Activated T-cell treated with anti-CD3 and anti-CD28 coated beads, Interleukin-2, amount 50 U/mL, for 1 hour (primary cell): ENCODE measurements at regions not wholly inside any gene's neighbourhood (a gene's known extent, or its start where the extent isn't known, plus 50 kb on each side); places are given as distances from the start of the nearest gene placed in this dataset.
A peak's percentile ranks its signal among the peaks of the same experiment; 100 is the strongest.
"Not testable (repeated sequence)": the region's sequence is repeated elsewhere in the genome, so short reads cannot be mapped to it uniquely, and the experiment has no call there.

Source experiments
- DNase-seq: peaks from one replicate; pipeline ENCODE4 v3.0.0-alpha.2; 2020

DNA sequence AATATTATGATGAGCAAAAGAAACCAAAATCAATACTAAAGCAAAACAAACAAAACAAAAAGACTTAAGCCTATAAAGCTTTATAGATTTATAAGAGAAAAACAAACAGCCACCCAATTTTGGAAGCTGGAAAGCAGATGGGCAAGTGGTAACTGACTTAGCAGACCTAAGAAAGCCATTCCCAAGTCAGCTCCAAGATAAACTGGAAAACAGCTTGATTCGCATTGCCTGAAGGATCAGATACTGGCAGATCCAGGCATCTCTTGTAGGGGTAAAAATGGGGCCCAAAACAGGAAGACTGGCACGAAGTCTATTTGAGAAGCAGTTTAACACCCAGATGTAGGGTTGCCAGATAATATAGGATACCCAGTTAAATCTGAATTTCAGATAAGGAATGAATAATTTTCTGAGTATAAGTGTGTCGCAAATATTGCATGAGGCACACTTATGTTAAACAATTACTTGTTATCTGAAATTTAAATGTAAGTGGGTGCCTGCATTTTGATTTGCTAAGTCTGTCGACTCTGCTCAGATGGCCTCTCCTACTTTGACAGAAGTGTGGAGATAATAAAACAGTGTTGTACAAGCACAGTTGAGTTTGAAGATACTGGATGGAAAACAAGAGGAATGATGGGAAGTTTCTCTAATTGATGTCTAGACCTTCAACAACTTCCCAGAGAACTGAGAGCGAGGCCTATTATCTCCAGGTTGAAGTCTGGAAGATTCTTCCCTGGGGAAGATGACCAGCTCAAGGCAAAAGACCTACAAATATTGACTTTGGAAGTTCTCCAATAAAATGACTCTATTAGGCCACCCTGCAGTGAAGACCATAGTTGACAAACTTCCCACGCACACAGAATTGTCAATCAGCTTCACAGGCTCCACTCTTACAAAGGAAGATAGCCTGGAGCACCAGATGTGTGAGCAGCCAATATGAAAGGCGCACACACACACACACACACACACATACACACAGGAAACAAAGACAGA, 113.4 kb downstream of the FAM50B start:
- no peak for DNase-seq

DNA sequence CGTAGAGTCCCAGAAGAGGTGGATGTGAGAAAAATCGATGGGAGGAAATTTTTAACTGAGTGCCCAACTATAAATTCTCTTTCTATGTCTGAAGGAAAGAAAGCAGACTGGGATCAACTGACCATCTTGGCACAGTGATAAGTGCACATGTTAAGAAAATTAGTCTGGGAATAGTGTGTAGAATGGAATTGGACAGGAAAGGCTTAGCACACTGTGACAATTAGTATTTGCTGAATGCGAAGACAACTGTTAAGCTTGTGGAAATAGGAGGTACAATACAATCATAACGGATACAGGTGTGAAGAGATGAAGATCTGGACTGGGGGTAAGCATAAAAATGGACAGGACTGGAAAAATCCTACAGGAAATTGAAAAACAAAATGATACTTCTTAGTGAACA, 114.3 kb downstream of the FAM50B start:
- no peak for DNase-seq

DNA sequence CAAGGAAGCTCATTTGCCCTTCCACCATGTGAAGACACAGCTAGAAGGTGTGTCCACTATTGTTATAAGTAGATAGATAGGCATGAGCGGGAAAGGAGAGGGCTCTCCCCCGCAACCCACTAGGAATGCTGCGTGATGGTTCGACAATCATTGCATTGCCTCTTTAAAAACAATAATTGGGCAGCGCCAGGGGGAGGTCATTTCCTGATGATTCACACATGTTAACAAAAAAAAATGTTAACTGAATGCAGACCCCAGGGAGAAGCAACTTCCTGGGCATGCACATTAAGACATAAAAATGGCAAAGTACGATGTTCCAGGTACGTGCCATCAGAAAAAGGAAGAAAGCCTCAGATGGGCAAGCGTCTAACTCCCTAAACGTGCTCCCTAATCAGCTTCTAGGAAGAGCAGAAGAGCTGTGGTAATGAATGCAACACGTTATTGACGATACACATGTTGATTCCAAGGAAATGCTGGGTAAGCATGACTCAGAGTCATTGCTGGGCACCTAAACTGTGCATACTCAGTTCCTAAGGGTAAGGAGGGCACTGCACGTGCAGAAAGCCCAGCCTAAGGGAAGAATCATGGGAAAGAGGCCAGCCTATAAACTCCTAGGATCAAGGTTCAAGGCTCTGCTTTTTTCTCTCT, 113.7 kb downstream of the FAM217A start:
- DNase-seq = no peak

DNA sequence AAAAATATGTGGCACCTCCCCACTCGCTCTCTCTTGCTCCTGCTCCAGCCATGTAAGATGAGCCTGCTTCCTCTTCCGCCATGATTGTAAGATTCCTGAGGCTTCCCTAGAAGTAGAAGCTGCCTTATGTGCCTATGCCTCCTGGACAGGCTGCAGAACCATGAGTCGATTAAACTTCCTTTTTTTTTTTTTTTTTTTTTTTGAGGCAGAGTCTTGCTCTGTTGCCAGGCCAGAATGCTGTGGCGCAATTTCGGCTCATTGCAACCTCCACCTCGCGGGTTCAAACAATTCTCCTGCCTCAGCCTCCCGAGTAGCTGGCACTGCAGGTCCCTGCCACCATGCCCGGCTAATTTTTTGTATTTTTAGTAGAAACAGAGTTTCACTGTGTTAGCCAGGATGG, 112.5 kb downstream of the FAM217A start:
- DNase-seq = no peak

DNA sequence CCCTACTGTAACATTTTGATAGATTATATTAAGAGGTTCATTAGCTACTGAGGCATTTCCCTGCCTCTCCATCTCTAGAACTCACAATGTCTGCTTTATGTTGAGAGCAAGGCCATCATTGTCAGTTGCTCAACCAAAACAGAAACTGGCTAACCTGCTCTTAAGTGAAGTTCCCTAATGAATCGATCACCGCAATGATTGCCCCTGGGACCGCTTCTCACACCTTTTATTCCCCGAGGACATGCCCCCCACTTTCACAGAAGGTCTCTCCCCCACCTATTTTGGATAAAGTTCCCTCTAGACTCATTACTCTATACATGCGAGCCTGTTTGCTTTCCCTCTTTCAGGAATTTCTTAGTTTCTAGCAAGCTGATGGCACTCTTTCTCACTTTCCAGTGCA, 108.8 kb downstream of the FAM217A start:
- no peak for DNase-seq

DNA sequence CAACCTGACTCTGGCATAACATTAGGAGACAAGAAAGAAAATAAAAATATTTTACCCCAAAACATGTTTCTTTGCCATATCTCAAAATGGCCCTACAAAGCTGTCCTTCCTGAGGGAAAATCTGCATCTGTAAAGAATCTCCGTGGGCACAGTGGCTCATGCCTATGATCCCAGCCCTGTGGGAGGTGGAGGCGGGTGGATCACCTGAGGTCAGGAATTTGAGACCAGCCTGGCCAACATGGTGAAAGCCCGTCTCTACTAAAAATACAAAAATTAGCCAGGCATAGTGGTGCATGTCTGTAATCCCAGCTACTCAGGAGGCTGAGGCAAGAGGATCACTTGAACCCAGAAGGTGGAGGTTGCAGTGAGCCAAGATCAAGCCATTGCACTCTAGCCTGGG, 105.8 kb downstream of the FAM217A start:
- DNase-seq = not testable (repeated sequence)

DNA sequence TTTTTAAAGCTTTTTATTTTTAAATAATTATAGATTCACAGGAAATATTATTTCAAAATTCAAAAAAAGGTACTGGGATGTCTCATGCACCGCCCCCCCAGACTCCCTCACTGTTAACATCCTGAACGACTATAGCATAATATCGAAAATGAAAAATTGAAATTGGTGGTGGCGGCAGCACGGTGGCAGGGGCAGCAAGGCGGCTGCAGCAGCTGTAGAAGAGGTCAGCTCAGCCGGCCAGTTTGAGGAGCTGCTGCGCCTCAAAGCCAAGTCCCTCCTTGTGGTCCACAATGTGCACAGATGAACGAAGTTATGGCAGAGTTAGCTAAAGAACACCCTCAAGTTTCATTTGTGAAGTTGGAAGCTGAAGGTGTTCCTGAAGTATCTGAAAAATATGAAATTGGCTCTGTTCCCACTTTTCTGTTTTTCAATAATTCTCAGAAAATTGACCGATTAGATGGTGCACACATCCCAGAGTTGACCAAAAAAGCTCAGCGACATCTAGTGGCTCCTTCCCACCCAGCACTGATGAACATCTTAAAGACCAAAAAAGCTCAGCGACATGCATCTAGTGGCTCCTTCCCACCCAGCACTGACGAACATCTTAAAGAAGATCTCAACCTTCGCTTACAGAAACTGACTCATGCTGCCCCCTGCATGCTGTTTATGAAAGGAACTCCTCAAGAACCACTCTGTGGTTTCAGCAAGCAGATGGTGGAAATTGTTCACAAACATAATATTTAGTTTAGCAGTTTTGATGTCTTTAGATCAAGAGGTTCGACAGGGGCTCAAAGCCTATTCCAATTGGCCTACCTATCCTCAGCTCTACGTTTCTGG, 100.8 kb downstream of the FAM217A start:
- DNase-seq = peak; percentile 29

DNA sequence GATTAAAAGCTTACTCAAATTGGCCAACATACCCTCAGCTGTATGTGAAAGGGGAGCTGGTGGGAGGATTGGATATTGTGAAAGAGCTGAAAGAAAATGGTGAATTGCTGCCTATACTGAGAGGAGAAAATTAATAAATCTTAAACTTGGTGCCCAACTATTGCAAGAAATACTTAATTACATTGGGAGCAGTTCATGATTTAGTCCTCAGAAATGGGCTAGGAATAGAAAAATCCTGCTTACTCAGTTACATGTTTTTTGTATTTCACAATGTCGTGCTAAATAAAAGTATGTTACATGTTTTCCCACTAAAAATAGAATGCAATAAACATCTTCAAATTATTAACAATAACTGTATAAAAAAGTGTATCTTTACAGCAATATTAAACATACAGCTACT, 100.0 kb downstream of the FAM217A start:
- not testable (repeated sequence) for DNase-seq

DNA sequence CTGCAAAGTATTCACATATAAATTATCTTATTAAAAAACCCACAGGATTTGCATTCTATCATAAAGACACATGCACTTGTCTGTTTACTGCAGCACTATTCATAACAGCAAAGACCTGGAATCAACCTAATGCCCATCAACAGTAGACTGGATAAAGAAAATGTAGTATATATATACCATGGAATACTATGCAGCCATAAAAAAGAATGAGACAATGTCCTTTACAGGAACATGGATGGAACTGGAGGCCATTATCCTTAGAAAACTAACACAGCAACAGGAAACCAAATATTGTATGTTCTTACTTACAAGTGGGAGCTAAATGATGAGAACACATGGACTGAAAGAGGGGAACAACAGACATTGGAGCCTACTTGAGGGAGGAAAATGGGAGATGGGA, 97.0 kb downstream of the FAM217A start:
- DNase-seq = no peak

DNA sequence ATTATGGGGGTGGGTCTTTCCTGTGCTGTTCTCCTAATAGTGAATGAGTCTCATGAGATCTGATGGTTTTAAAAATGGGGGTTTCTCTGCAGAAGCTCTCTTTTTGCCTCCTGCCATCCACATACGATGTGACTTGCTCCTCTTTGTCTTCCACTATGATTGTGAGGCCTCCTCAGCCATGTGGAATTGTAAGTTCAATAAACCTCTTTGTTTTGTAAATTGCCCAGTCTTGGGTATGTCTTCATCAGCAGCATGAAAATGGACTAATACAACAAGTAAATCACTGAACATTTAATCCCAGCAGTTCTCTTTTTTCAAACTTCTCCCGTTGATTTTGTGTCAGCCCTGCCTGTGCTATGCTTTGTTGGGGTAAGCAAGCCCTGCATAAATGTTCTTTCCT, 95.2 kb downstream of the FAM217A start:
- no peak for DNase-seq

DNA sequence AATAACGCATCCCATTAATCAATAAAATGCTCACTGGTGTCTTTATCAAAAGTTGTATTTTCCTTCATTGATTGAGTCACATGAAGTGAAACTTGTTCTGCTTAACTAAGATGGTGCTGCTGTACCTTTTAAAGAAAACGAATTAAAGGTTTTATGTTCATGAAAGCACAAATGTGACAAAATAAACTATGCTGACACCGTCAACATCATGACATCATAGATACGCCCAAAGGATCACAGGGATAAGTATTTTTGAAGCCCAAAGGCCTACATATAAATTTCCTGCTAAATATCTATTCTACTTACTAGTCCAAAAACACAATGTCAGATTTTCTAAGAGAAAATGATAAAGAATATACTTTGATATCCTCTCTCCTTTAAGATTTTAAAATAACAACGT, 94.4 kb downstream of the FAM217A start:
- DNase-seq = no peak

DNA sequence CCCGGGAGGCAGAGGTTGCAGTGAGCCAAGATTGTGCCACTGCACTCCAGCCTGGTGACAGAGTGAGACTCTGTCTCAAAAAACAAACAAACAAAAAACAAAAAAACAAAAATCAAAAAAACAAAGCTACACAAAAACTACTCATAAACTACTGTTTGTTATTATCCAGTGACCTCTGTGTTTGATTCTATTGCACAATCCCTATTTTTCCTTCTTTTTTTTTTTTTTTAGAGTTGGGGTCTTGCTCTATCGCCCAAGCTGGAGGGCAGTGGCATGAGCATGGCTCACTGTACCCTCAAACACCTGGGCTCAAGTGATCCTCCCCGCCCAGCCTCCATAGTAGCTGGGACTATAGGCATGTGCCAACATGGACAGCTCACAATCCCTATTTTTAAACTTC, 92.7 kb downstream of the FAM217A start:
- no peak for DNase-seq

DNA sequence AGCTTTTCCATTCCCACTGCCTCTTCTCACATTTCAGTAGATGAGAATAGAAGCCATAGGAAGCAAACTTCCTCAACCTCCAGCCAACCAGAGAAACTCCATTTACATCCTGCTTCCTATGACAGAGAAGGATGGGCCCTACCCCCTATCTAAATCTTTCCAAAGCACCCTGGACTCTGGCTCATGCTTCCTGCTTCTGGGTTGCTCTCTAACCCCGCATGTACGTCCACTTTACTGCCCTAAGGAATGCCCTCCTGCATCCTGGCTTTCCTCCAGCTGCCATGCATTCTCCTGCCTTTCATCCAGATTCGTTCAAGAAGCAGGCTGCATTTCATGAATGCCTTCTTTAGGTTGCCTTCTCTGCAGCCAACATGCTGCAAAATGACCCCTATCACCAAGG, 91.9 kb downstream of the FAM217A start:
- no peak for DNase-seq

DNA sequence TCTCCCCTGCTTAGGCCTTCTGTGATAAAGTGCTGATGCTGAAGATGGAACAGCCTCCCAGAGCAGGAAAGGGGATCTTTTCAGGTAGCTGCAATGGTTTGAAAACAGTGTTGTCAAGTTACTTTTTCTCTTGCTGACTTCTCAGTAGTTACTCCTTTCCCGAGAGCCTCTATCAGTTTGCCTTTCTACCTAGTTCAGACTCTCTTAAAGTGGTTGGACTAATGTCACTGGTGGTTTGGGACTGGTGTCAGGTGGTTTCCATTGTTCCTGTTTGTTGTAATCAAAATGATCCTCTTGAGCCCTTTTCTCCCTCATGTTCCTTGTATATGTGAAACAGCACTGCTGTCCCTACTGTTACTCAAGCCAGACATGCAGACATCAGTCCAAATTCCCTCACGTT, 91.4 kb downstream of the FAM217A start:
- DNase-seq = no peak

DNA sequence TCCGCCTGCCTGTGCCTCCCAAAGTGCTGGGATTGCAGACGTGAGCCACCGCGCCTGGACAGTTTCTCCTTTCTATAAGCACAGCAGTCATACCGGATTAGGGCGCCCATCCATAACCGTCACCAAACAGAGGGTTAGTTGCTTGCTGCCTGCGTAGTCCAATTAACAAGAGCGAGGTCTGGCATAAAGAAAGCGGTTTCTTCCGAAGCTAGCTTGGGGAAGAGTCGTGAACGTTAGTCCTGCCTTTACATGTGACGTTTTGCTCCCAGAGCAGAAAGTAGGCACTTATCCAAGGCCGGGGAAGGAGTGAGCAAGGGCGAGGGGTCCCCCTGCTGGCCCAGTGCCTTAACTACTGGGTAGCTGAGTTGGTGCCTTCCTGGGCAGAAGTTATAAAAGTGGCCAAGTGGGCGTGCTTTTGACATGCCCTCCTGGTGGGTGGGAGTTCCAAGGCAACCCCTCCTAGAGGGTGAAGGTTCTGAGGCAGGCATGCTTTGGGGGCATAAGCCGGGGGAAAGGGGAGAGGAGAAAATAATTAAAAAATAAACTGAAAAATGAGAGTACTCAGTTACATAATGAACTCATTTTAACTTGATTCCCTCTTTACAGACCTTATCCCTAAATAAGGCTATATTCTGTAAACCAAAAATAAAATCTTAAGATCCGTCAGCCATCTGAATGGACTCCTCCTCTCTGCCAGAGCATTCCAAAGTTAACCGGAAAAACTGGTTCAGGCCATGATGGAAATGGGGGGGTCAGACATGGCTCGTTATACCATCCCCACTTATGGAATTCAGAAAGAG, 88.0 kb downstream of the FAM217A start:
- peak; percentile 76 for DNase-seq

DNA sequence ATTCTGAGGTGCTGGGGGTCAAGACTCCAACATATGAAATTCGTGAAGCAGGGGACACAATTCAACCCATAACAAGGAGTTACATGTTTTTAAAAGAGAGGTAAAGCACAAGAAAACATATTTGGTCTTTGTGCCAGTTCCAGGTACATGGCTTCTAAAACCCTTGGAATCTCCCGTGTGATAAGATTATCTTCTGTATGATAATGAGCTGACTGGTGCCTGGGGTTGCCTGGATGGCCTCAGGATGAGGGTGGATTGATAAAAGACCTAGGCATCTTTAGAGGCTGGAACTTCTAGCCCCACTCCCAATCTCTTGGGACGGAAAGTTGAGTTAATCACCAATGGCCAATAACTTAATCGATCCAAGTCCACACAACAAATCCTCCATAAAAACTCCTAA, 87.0 kb downstream of the FAM217A start:
- no peak for DNase-seq

DNA sequence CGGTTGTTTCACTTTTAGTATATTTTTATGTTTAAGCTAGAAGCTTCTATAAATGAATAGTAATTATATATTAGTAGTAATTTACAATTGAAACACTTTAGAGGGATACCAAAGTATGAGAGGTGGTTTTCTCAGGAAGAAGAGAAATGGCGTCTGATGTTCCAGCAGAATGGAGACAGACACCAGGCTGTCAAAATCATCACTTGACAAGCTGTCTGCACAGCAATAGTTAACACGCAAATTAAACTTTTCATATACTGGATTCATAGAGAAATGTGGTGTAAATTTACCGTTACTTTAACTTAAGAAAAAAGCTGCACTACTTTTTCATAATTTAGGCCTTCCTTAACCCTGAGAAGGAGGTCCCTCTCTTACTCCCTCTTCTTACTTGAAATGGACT, 82.6 kb downstream of the FAM217A start:
- no peak for DNase-seq

DNA sequence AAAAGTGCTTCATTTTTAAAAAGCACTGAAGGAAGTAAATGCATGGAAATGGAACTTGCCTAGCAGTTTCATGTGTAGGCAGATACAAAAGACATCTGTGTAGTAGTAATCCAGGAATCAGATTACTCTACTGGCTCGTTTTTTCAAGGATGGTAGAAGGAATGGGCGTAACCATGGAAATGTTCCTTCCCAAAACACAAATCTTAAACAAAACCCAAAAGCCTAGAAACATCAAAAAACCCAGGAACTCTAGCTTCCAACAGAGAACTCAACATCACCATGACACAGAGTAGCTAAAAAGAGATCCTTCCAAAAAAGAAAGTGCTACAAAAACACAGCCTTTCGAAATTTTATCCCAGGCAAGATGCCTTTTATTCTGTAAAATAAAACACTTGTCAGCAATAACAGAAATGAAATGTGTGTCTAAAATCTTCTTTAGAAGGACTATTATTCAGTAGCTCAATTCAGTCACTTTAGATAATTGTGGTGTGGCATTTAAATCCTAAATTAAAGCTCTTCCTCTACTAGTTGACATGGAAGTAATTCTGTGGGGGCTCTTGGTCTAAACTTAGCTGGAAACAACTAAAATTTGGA, 81.7 kb downstream of the FAM217A start:
- no peak for DNase-seq

DNA sequence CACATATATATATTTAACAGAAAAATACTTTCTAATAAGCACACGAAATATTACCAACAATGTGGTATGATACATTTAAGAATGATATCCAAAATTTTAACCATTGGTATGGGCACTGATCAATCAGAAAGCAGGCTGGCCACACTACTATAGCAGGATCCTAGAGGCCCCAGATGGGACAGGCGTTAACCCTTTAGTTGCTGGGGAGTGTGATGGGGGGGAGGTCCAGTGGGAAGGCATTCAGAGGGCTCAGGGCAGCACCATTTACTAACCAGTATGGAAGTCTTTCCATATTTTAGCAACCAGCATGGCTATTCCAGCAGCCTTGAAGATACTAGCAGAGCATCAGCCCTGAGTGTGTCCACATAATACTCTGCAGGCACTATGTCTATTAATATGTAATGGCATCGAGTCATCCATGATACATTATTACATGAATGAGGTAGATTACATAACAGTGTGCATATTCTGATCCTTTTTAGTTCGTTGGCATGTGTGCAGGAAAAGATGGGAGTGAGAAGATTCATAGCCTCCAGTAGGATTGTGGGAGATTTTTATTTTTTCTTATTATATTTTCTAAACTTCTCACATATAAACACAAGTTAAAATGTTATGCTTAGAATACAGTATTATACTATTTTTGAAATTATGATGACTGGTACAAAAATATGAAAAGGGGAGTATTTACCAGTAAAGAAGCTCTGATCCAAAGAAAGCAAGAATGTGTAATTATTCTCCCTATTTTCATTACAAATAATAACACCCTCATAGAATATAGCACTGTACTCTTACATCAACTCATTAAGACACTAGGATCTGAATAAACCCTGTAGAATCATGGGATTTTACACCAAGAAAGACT, 78.9 kb downstream of the FAM217A start:
- no peak for DNase-seq

DNA sequence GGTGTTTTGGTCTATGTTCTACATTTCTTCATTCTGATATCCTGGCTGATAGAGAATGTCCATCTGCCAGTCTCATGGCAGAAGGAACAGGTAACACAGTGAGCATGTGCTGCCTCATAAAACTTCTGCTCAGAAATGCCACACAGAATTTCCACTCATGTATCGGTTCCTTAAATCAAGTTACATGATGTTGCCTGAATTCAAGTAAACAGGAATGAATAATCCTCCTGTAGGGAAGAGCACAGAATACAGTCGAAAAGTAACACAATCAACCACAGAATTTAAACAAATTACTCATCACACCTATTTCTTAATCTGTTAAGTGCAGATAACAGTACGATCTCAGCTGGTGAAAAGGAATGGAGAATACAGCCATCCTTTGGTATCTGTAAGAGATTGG, 74.7 kb downstream of the FAM217A start:
- DNase-seq = no peak
